HG02943 (cell line): ENCODE measurements at regions not wholly inside any gene's neighbourhood (a gene's known extent, or its start where the extent isn't known, plus 50 kb on each side); places are given as distances from the start of the nearest gene placed in this dataset.

ENCODE experiments used
- ATAC-seq: cut with Tn5 transposase; IDR thresholded peaks from one replicate; pipeline ENCODE4 v1.9.1; 2021; ENCODE audit warnings: mild to moderate bottlenecking, low read depth, moderate library complexity; ENCODE audit not compliant: unreplicated experiment

- ATAC-seq: no peak
Observed at GRCh38 chr6:22875845-22876244, 306.5 kb downstream of the HDGFL1 start.

- no peak for ATAC-seq
Observed at GRCh38 chr6:22878324-22878701, 308.9 kb downstream of the HDGFL1 start.

- ATAC-seq: no peak
Observed at GRCh38 chr6:22878706-22879105, 309.3 kb downstream of the HDGFL1 start.

- no peak for ATAC-seq
Observed at GRCh38 chr6:22880686-22881433, 311.5 kb downstream of the HDGFL1 start.

- no peak for ATAC-seq
Observed at GRCh38 chr6:22882581-22882980, 313.2 kb downstream of the HDGFL1 start.

GRCh38 chr6:22883061-22883717, 313.8 kb downstream of the HDGFL1 start:
- ATAC-seq: no peak

- no peak for ATAC-seq
Observed at GRCh38 chr6:22884456-22884855, 315.1 kb downstream of the HDGFL1 start.

- ATAC-seq: no peak
Observed at GRCh38 chr6:22886650-22887581, 317.6 kb downstream of the HDGFL1 start.

- no peak for ATAC-seq
Observed at GRCh38 chr6:22888163-22888752, 318.9 kb downstream of the HDGFL1 start.

- no peak for ATAC-seq
Observed at GRCh38 chr6:22891934-22892333, 322.6 kb downstream of the HDGFL1 start.

- no peak for ATAC-seq
Observed at GRCh38 chr6:22892452-22892851, 323.1 kb downstream of the HDGFL1 start.

GRCh38 chr6:22896696-22897095, 327.3 kb downstream of the HDGFL1 start:
- no peak for ATAC-seq

GRCh38 chr6:22899426-22899825, 330.1 kb downstream of the HDGFL1 start:
- ATAC-seq: no peak

GRCh38 chr6:22903826-22904225, 334.5 kb downstream of the HDGFL1 start:
- ATAC-seq: no peak

GRCh38 chr6:22904431-22904830, 335.1 kb downstream of the HDGFL1 start:
- no peak for ATAC-seq

- ATAC-seq: no peak
Observed at GRCh38 chr6:22906091-22906549, 336.8 kb downstream of the HDGFL1 start.

- no peak for ATAC-seq
Observed at GRCh38 chr6:22907085-22907484, 337.7 kb downstream of the HDGFL1 start.

- no peak for ATAC-seq
Observed at GRCh38 chr6:22910370-22910769, 341.0 kb downstream of the HDGFL1 start.

- ATAC-seq: no peak
Observed at GRCh38 chr6:22913612-22914011, 344.2 kb downstream of the HDGFL1 start.

GRCh38 chr6:22917344-22917743, 348.0 kb downstream of the HDGFL1 start:
- no peak for ATAC-seq

- ATAC-seq: no peak
Observed at GRCh38 chr6:22921828-22922227, 352.5 kb downstream of the HDGFL1 start.
